H9 (cell line): ENCODE measurements at regions not wholly inside any gene's neighbourhood (a gene's known extent, or its start where the extent isn't known, plus 50 kb on each side); places are given as distances from the start of the nearest gene placed in this dataset.

ENCODE experiments used
- DNase-seq: peaks from one replicate; pipeline ENCODE4 v3.0.0-alpha.2; 2017
- H2AFZ ChIP-seq: one replicate; pipeline ENCODE4 v1.6.1; 2013; ENCODE audit warnings: mild to moderate bottlenecking, low read length, control low read depth, moderate library complexity
- H2AK5ac ChIP-seq: 2 replicates; pipeline ENCODE4 v1.6.1; 2013; ENCODE audit warnings: low read length, control low read depth, mixed read lengths; ENCODE audit not compliant: insufficient read length
- H2BK120ac ChIP-seq: one replicate; pipeline ENCODE4 v1.6.1; 2013; ENCODE audit warnings: low read depth, mild to moderate bottlenecking, low read length, control low read depth, inconsistent platforms; ENCODE audit not compliant: poor library complexity, severe bottlenecking
- H2BK12ac ChIP-seq: 2 replicates; pipeline ENCODE4 v1.6.1; 2013; ENCODE audit warnings: low read length, control low read depth, mixed read lengths, low read depth; ENCODE audit not compliant: insufficient read length
- H2BK15ac ChIP-seq: 2 replicates; pipeline ENCODE4 v1.6.1; 2013; ENCODE audit warnings: low read depth, low read length, control low read depth
- H2BK20ac ChIP-seq: one replicate; pipeline ENCODE4 v1.6.1; 2013; ENCODE audit warnings: low read depth, mild to moderate bottlenecking, low read length, control low read depth, inconsistent platforms; ENCODE audit not compliant: poor library complexity, severe bottlenecking
- H2BK5ac ChIP-seq: 2 replicates; pipeline ENCODE4 v1.6.1; 2013; ENCODE audit warnings: low read length, control low read depth, mixed read lengths; ENCODE audit not compliant: insufficient read length
- H3K14ac ChIP-seq: 2 replicates; pipeline ENCODE4 v1.6.1; 2013; ENCODE audit warnings: low read length, control low read depth; ENCODE audit not compliant: insufficient read depth
- H3K18ac ChIP-seq: 2 replicates; pipeline ENCODE4 v1.6.1; 2013; ENCODE audit warnings: low read depth, mild to moderate bottlenecking, mixed read lengths, low read length, control low read depth; ENCODE audit not compliant: insufficient read length
- H3K23ac ChIP-seq: 2 replicates; pipeline ENCODE4 v1.6.1; 2013; ENCODE audit warnings: low read length, control low read depth, mixed read lengths, low read depth; ENCODE audit not compliant: insufficient read length
- H3K23me2 ChIP-seq: 2 replicates; pipeline ENCODE4 v1.6.1; 2013; ENCODE audit warnings: low read depth, mild to moderate bottlenecking, mixed read lengths, low read length, control low read depth; ENCODE audit not compliant: insufficient read length, poor library complexity, severe bottlenecking
- H3K27ac ChIP-seq: 2 replicates; pipeline ENCODE4 v1.5.1; 2013; ENCODE audit warnings: low read length, control low read depth, mixed read lengths, low read depth; ENCODE audit not compliant: insufficient read length
- H3K27me3 ChIP-seq: 2 replicates; pipeline ENCODE4 v1.6.1; 2013; ENCODE audit warnings: low read length, control low read depth, inconsistent platforms; ENCODE audit not compliant: insufficient read depth
- H3K4ac ChIP-seq: 2 replicates; pipeline ENCODE4 v1.6.1; 2013; ENCODE audit warnings: low read depth, mild to moderate bottlenecking, control low read depth, inconsistent platforms, low read length, moderate library complexity
- H3K4me1 ChIP-seq: 2 replicates; pipeline ENCODE4 v1.6.1; 2013; ENCODE audit warnings: low read length, control low read depth, inconsistent platforms; ENCODE audit not compliant: insufficient read depth
- H3K4me2 ChIP-seq: 2 replicates; pipeline ENCODE4 v1.6.1; 2013; ENCODE audit warnings: low read length, control low read depth, mixed read lengths; ENCODE audit not compliant: insufficient read length, insufficient read depth
- H3K56ac ChIP-seq: 2 replicates; pipeline ENCODE4 v1.6.1; 2013; ENCODE audit warnings: low read depth, mild to moderate bottlenecking, mixed read lengths, low read length, control low read depth; ENCODE audit not compliant: insufficient read length
- H3K79me1 ChIP-seq: 2 replicates; pipeline ENCODE4 v1.6.1; 2013; ENCODE audit warnings: low read depth, mild to moderate bottlenecking, moderate library complexity, low read length, control low read depth, inconsistent platforms; ENCODE audit not compliant: insufficient read depth, poor library complexity, severe bottlenecking
- H3K79me2 ChIP-seq: 2 replicates; pipeline ENCODE4 v1.6.1; 2013; ENCODE audit warnings: low read length, control low read depth, inconsistent platforms; ENCODE audit not compliant: insufficient read depth
- H3K9ac ChIP-seq: 2 replicates; pipeline ENCODE4 v1.6.1; 2013; ENCODE audit warnings: low read length, control low read depth, mixed read lengths; ENCODE audit not compliant: insufficient read length; ENCODE audit errors: extremely low read depth
- H3K9me3 ChIP-seq: one replicate; pipeline ENCODE4 v1.6.1; 2013; ENCODE audit warnings: low read depth, low read length, inconsistent platforms; ENCODE audit not compliant: control insufficient read depth
- H3T11ph ChIP-seq: one replicate; pipeline ENCODE4 v1.6.1; 2013; ENCODE audit warnings: mild to moderate bottlenecking, low read length, control low read depth, inconsistent platforms
- H4K20me1 ChIP-seq: one replicate; pipeline ENCODE4 v1.6.1; 2013; ENCODE audit not compliant: control insufficient read depth, insufficient read length, insufficient read depth
- H4K5ac ChIP-seq: 2 replicates; pipeline ENCODE4 v1.6.1; 2013; ENCODE audit warnings: low read depth, mild to moderate bottlenecking, mixed read lengths, low read length, control low read depth; ENCODE audit not compliant: insufficient read length
- H4K8ac ChIP-seq: replicated peaks from 2 replicates; pipeline ENCODE4 v1.6.1; 2013; ENCODE audit warnings: low read length, control low read depth, mixed read lengths, low read depth; ENCODE audit not compliant: insufficient read length
- H4K91ac ChIP-seq: 2 replicates; pipeline ENCODE4 v1.6.1; 2013; ENCODE audit warnings: low read depth, mild to moderate bottlenecking, moderate library complexity, mixed read lengths, low read length, control low read depth; ENCODE audit not compliant: insufficient read length
- H3K27ac Mint-ChIP-seq, 3 experiments: 2 replicates in 2 of 3; 3 replicates in 1 of 3; pipeline ENCODE4 v1.8.0; 2020 to 2021; ENCODE audit warnings: mixed read lengths in 3 of 3, mild to moderate bottlenecking in 1 of 3, moderate library complexity in 1 of 3
- H3K27me3 Mint-ChIP-seq: 2 replicates; pipeline ENCODE4 v1.8.0; 2021; ENCODE audit warnings: low read depth, mild to moderate bottlenecking, moderate library complexity, mixed read lengths
- H3K36me3 Mint-ChIP-seq, 3 experiments: 2 replicates in 2 of 3; 3 replicates in 1 of 3; pipeline ENCODE4 v1.8.0; 2020 to 2021; ENCODE audit warnings: low read depth in 3 of 3, mixed read lengths in 3 of 3; ENCODE audit not compliant: insufficient read depth in 1 of 3
- H3K4me1 Mint-ChIP-seq, 2 experiments: 2 replicates each; pipeline ENCODE4 v1.8.0; 2020; ENCODE audit warnings: mixed read lengths in 2 of 2
- H3K4me3 Mint-ChIP-seq, 2 experiments: 2 replicates in 1 of 2; 3 replicates in 1 of 2; pipeline ENCODE4 v1.8.0; 2020 to 2021; ENCODE audit warnings: mild to moderate bottlenecking in 2 of 2, mixed read lengths in 2 of 2, moderate library complexity in 1 of 2
- H3K9me3 Mint-ChIP-seq, 2 experiments: 2 replicates in 1 of 2; 3 replicates in 1 of 2; pipeline ENCODE4 v1.8.0; 2020; ENCODE audit warnings: mild to moderate bottlenecking in 2 of 2, mixed read lengths in 2 of 2, moderate library complexity in 1 of 2
- CTCF ChIP-seq: fragments of 200-600 bp; sonication (generic); conservative IDR thresholded peaks from 3 replicates; pipeline ENCODE4 v1.8.0; 2021; ENCODE audit warnings: antibody characterized with exemption, mild to moderate bottlenecking
- WGBS: extraction: QIAGEN DNeasy Blood & Tissue Kit; methylation state at CpG from one replicate; pipeline ENCODE4 v1.1.7; 2013; ENCODE audit warnings: missing lambda C conversion rate, low lambda C conversion rate, mixed read lengths; ENCODE audit not compliant: insufficient read length; ENCODE audit errors: extremely low coverage; 5-methylcytosine and 5-hydroxymethylcytosine counted together

- no peak overlapping the region for H4K5ac ChIP-seq
- H4K8ac ChIP-seq = no peak overlapping the region
- H3K27me3 ChIP-seq = no peaks in the 10 kb centered on the region
- no peak overlapping the region for H2BK12ac ChIP-seq
- H3K9me3 ChIP-seq = no peaks in the 10 kb centered on the region
- DNase-seq = no peak
- H4K20me1 ChIP-seq = no peaks in the 10 kb centered on the region
- H3K4me1 Mint-ChIP-seq = peaks cover 0 to 3% of the 10 kb centered on the region in 2 experiments; a peak in 2 of 4 replicates
- no peak overlapping the region for H3K27ac ChIP-seq
- no peak overlapping the region for H2AK5ac ChIP-seq
- H3K9me3 Mint-ChIP-seq = no peaks in the 10 kb centered on the region
- H3K4me3 Mint-ChIP-seq = no peak overlapping the region
- no peak overlapping the region for H2BK5ac ChIP-seq
- H3K23me2 ChIP-seq = no peaks in the 10 kb centered on the region
- H4K91ac ChIP-seq = no peak overlapping the region
- H3K18ac ChIP-seq = no peak overlapping the region
- no peak overlapping the region for H3K4ac ChIP-seq
- WGBS = no CpG with 5 or more reads among the region's 1 CpG
- H3K4me1 ChIP-seq = no peaks in the 10 kb centered on the region
- H3K27me3 Mint-ChIP-seq = no peaks in the 10 kb centered on the region
- H2BK120ac ChIP-seq = no peak overlapping the region
- H2BK15ac ChIP-seq = no peak overlapping the region
- no peak overlapping the region for H3K9ac ChIP-seq
- TF ChIP-seq CTCF = no peak
- no peak overlapping the region for H3K23ac ChIP-seq
- H3K79me1 ChIP-seq = no peaks in the 10 kb centered on the region
- H3K79me2 ChIP-seq = no peaks in the 10 kb centered on the region
- no peak overlapping the region for H2BK20ac ChIP-seq
- H3K4me2 ChIP-seq = no peak overlapping the region
- no peak overlapping the region for H3T11ph ChIP-seq
- H3K56ac ChIP-seq = no peak overlapping the region
- H3K36me3 Mint-ChIP-seq = no peaks in the 10 kb centered on the region
- H3K27ac Mint-ChIP-seq = no peak overlapping the region
- H3K14ac ChIP-seq = no peak overlapping the region
- no peak overlapping the region for H2AFZ ChIP-seq
Observed at GRCh38 chr4:127174201-127174600, 458.6 kb upstream of the INTU start.
